Kidney (tissue), 13 donors: ENCODE measurements at regions not wholly inside any gene's neighbourhood (a gene's known extent, or its start where the extent isn't known, plus 50 kb on each side); places are given as distances from the start of the nearest gene placed in this dataset.

ENCODE experiments used
- DNase-seq, 5 donors: peaks; one replicate each; pipeline ENCODE4 v3.0.0-alpha.2; 2013 to 2020
- FAIRE-seq: peaks from 2 replicates; lab custom pipeline; 2012; peaks lifted over from hg19 to GRCh38; lab: Jason Lieb, UNC
- H3K27ac ChIP-seq, 2 donors: one replicate each; pipeline ENCODE4 v1.7.0; 2013; ENCODE audit warnings: low read depth in 2 of 2, low read length in 2 of 2, inconsistent platforms in 1 of 2
- H3K27me3 ChIP-seq: one replicate; pipeline ENCODE4 v1.7.1; 2013; ENCODE audit warnings: low read length, inconsistent platforms; ENCODE audit not compliant: control insufficient read depth, insufficient read depth
- H3K36me3 ChIP-seq, 3 donors: one replicate each; pipeline versions ENCODE4 v1.7.0 to v1.7.1; 2013; ENCODE audit warnings: low read length in 3 of 3, control low read depth in 1 of 3, inconsistent platforms in 1 of 3; ENCODE audit not compliant: insufficient read depth in 3 of 3, control insufficient read depth in 2 of 3
- H3K4me1 ChIP-seq, 3 donors: one replicate each; pipeline versions ENCODE4 v1.7.0 to v1.7.1; 2013; ENCODE audit warnings: low read length in 3 of 3, inconsistent platforms in 1 of 3, low read depth in 1 of 3; ENCODE audit not compliant: control insufficient read depth in 2 of 3, insufficient read depth in 2 of 3
- H3K4me3 ChIP-seq, 3 donors: one replicate each; pipeline versions ENCODE4 v1.7.0 to v1.8.1; 2013; ENCODE audit warnings: low read length in 3 of 3, control low read depth in 1 of 3, inconsistent platforms in 1 of 3
- H3K9ac ChIP-seq, 3 donors: one replicate each; pipeline versions ENCODE4 v1.7.0 to v1.7.1; 2013; ENCODE audit warnings: low read length in 3 of 3, control low read depth in 1 of 3, inconsistent platforms in 1 of 3
- H3K9me3 ChIP-seq, 3 donors: one replicate each; pipeline versions ENCODE4 v1.7.0 to v1.7.1; 2013; ENCODE audit warnings: low read length in 3 of 3, control low read depth in 1 of 3, inconsistent platforms in 1 of 3; ENCODE audit not compliant: control insufficient read depth in 2 of 3, insufficient read depth in 1 of 3
- CTCF ChIP-seq: IDR thresholded peaks from 3 replicates; pipeline ENCODE4 v1.5.1; 2012; ENCODE audit warnings: mild to moderate bottlenecking, moderate library complexity, borderline replicate concordance; ENCODE audit not compliant: insufficient read depth; ENCODE audit errors: extremely low read depth
- intact Hi-C: fragments of 100-400 bp; cut with DNase I; formaldehyde crosslinking; loops from one replicate; pipeline ENCODE4 v1.11.1; 2022
- donor health status: control.
- donor health status: control.
- donor health status: control.
- donor health status: control.
- donor health status: control.
- donor health status: DM: yes; HTN: yes; CAD: no.
- donor health status: Normal renal cell carcinoma (clear cell type).

GRCh38 chr10:133017203-133017601, 70.5 kb upstream of the ADGRA1 start:
- Histone ChIP-seq H3K36me3 (no peaks in the 10 kb centered on the region), H3K27ac (no peak overlapping the region), H3K27me3 (no peaks in the 10 kb centered on the region), H3K4me1 (no peaks in the 10 kb centered on the region), H3K9me3 (no peaks in the 10 kb centered on the region), H3K9ac (no peak overlapping the region), H3K4me3 (no peak overlapping the region)
- FAIRE-seq = no peak
- DNase-seq = peak in 1 of 5 donors; percentile 55
- intact Hi-C loops = no loop called here
- no peak for TF ChIP-seq CTCF

- peak in 1 of 5 donors; percentile 62 for DNase-seq
- Histone ChIP-seq H3K27me3 (no peaks in the 10 kb centered on the region), H3K9ac (no peak overlapping the region), H3K4me1 (peaks cover 0 to under 1% (median 0%) of the 10 kb centered on the region in 3 donors), H3K27ac (no peak overlapping the region), H3K36me3 (no peaks in the 10 kb centered on the region), H3K4me3 (no peak overlapping the region), H3K9me3 (no peaks in the 10 kb centered on the region)
- intact Hi-C loops = no loop called here
- TF ChIP-seq CTCF = no peak
- FAIRE-seq = no peak
These were observed 71.1 kb upstream of the ADGRA1 start for GRCh38 chr10:133016493-133017202.

- DNase-seq (peak in 1 of 5 donors; percentile 61), FAIRE-seq (no peak)
- peaks cover 0 to 2% (median 0%) of the 10 kb centered on the region in 3 donors for H3K4me1 ChIP-seq
- H3K36me3 ChIP-seq = no peaks in the 10 kb centered on the region
- TF ChIP-seq CTCF = no peak
- H3K9me3 ChIP-seq = no peaks in the 10 kb centered on the region
- no peak overlapping the region for H3K4me3 ChIP-seq
- H3K9ac ChIP-seq = no peak overlapping the region
- no peaks in the 10 kb centered on the region for H3K27me3 ChIP-seq
- H3K27ac ChIP-seq = no peak overlapping the region
- intact Hi-C loops = no loop called here
These were observed 71.8 kb upstream of the ADGRA1 start for GRCh38 chr10:133015816-133016462.
